NCI-H748 treated with DMSO at 0.1 percent for 48 hours (cell line): ENCODE measurements at regions not wholly inside any gene's neighbourhood (a gene's known extent, or its start where the extent isn't known, plus 50 kb on each side); places are given as distances from the start of the nearest gene placed in this dataset.
"Not testable (repeated sequence)": the region's sequence is repeated elsewhere in the genome, so short reads cannot be mapped to it uniquely, and the experiment has no call there.

ENCODE experiments used
- DNase-seq: peaks from one replicate; lab custom pipeline; 2025; lab: John Stamatoyannopoulos, UW

DNA sequence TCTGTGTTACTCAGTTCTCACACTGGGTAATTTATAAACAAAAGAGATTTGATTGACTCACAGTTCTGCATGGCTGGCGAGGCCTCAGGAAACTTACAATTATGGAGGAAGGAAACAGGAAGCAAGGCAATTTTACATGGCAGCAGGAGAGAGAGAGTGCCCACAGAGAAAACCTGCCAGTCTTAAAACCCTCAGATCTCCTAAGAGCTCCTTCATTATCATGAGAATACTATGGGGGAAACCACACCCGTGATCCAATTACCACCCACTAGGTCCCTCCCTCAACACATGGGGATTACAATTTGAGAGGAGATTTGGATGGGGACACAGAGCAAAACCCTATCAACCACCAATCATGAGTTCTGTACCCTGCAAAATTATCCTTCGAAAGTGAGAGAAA lies 1180.8 kb downstream of the JRKL start:
- no peak for DNase-seq

DNA sequence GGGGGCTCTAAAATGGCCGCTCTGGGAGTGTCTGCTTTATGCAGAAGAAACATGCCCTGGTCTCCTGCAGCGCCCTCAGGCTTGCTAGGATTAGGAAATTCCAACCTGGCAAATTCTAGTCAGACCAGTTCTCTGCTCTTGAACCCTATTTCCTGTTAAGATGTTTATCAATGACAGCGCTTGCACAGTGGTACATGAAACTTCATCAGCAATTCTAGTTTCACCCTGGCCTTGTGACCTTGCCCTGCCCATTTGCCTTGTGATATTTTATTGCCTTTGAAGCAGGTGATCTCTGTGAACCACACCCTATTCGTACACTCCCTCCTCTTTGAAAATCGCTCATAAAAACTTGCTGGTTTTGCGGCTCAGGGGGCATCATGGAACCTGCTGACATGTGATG lies 1184.0 kb downstream of the JRKL start:
- DNase-seq, result peak; percentile 78

DNA sequence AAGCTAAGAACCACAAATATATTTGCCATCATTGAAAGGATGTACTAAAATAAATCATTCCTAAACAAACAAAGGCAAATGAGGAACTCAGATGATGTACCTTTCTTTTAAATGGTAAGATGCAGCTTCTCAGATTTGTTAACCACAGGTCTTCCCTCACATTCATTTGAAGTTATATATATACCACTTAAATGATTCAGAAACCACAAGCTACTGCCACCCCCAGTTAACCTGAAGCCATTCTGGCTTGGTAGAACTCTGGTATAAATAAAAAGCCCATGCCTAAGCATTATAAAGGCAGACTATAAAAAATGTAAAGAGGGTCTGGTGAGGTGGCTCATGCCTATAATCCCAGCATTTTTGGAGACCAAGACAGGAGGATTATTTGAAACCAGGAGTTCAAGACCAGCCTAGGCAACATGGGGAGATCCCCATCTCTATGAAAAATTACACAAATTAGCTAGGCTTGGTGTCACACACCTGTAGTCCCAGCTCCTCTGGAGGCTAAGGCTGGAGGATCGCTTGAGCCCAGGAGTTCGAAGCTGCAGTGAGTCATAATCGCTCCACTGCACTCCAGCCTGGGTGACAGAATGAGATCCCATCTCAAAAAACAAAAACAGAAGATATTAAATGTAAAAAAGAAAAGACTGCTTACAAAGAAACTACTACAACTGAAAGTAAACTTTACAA lies 1185.3 kb downstream of the JRKL start:
- no peak for DNase-seq

DNA sequence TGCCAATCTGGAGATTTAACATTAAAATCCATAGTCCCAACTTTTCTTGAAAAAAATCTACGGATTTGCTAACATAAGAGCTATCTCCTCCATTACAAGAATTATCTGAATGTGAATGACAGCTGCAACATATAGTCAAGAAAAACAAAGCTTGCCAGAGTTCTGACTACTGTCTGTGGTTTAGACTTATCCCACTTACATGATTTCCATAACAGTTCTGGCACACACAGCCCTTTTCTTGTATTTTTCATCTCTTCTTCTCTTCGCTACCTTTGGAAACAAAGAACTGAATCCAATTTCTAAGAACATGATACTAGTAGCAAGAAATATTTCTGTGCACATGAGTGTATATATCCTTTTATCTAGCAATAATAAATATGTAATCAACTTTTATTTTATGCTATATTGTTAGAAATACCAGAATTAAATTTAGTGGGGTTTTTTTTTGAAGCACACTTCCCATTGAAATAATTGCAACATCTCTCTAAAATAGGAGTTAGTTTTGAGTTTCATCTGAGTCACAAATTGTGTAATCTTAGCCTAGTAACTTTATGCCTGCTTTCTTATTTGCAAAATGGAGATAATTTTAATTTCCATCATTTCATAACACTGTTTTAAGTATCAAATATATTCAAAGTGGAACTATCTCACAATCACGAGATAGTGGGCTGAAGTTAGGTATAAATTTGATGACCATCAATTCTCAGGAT lies 1217.6 kb downstream of the JRKL start:
- no peak for DNase-seq

DNA sequence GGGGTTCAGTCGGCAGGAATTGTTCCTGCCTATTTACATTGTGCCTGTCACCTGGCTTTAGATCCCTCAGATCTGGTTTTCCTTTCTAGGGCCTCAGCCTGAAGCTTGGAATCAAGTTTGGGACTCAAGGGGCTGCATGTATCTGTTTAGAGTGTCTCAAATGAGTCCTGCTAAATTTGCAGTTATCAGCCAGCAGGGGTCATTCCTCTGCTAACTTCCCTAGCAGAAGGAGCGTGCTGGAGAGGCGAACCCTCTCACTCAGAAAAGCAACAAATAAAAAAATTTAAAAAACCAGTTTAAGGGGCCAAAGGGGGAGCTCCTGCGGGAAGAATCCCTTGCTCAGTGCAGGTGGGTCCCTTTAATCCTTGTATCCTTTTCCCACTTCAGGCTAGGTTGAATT lies 1220.2 kb downstream of the JRKL start:
- no peak for DNase-seq

DNA sequence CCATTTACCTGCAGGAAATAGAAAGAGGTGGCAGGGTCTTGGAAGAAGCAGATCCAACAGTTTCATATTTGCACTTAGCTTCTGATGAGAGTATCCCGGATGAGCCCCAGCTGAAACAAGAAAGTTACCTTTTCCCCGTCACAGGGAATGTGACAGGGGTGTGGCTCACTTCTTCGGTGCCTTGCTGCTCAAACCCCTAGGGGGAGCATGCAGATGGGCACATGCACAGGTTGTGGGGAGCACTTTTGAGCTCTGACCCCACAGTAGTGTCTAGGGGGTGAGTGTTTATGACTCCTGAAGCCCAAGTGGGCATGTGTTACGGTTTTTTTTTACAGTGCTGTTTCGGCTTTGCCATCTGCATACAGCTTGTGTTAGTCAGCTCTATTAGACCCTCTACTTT lies 1221.0 kb downstream of the JRKL start:
- DNase-seq, result no peak

DNA sequence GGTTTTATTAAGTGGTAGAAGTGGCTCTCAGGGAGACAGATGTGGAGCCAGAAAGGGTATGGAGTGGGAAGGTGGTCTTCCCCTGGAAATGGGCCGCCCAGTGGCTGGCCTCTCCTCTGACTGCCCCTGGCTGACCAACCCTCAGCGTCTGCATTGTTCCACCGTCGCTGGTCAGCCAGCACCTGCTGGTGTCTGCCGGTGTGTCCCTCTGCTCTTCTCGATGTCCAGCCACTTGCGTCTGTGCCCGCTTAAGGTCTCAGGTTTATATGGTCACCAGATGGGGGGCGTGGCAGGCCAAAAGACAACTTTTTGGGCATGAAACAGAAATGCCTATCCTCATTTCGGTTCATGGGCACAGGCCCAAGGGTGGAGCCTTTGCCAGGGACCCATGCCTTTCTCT lies 1221.5 kb downstream of the JRKL start:
- no peak for DNase-seq

DNA sequence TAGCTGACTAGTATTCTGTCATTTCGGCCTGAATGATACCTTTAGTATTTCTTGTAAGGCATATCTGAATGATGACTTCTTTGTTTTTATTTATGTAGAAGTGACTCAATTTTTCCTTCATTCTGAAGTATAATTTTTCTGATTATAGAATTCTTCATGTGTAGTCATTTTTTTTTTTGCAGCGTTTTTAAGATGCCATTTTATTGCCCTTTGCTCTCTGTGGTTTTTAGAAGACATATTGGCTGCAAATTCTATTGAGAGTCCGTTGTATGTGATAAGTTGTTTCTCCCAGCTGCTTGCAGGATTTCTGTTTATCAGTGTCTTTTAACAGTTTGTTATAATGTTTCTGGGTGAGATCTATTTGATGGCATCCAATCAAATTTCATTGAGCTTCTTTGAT lies 1224.8 kb downstream of the JRKL start:
- DNase-seq, result no peak

DNA sequence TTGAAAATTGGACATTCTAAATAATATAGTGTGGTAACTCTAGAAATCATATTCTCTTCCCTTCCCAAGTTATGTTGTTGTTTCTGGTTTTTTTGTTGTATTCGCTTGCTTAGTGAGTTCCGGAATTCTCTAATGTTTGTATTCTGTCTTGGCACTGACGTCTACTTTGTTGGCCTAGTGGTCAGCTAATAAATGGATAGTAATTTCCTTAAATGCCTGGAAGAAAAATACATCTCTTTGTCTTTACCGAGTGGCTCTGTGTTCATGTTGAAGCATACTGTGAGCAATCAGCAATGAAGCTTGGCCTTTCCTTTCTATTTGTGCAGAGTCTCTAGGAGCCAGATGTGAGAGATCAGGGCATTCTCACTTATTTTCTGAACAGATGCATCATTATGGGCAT lies 1225.7 kb downstream of the JRKL start:
- no peak for DNase-seq

DNA sequence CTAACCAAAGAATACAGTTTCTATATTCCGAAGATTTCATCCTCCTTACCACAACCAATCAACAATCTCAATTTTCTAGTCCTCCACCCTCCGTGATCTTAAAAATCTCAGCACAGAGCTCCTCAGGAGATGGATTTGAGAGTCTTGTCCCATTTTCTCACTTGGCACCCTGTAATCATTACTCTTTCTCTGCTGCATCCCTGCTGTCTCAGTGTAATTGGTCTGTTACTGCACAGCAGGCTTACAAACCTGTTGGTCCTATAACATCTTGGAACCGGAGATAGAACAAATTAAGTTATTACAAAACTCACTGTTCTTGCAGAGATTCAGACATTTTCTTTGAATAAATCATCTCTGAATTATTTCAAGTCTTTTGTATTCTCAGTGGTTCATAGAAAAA lies 1227.2 kb downstream of the JRKL start:
- DNase-seq, result no peak

DNA sequence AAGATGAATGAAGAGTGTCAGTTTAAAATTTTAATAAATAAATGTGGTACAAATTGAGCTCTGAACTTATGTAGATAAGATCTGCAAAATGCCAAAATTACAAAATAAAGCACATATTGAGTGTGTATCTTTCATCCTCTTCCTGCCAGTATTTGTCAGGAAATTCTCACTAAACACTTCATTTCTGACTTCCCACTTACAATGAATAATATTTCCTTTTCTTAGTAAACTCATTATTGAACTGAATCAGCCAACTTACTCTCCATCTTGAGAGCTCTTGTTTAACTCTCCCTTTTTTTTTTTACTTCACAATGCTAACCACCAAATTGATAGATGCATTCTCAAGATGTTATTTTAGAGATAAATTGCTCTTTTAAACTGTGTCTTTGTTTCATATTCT lies 1230.2 kb downstream of the JRKL start:
- no peak for DNase-seq

DNA sequence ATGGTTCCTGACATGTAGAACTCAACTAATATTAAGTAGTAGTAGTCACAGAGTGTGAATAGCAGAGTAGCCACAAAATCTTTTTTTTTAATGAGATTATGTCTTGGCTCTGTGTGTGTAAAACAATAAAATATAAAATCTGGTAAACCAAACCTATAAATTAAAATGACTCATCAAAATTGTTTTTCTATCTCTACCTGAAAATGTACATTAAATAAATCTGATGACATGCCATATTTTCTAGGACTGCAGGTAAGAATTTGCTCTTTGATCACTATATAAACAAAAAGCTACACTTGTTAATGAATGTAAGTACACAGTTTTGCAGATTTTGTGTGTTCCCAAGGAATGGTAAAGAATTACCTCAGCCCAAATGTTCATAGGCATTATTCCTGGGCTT lies 1231.5 kb downstream of the JRKL start:
- DNase-seq, result no peak

DNA sequence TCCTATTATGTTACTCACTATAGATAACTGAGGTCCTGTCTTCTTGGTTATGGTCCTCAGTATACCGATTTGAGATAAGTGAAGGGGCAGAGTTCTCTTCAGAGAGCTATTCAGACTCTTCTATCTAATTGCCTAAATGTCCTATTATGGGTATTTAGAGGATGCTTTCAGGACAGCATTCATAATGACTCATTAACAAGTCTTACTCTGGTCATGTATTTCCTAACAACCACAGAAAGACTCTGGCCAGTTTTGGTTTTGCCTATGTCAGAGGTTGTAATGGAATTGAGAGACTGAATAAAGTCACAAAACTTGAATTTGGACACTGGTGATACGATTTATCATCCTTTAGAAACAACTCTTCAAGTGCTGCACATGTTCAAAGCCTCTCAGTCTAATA lies 1233.0 kb downstream of the JRKL start:
- DNase-seq, result no peak

DNA sequence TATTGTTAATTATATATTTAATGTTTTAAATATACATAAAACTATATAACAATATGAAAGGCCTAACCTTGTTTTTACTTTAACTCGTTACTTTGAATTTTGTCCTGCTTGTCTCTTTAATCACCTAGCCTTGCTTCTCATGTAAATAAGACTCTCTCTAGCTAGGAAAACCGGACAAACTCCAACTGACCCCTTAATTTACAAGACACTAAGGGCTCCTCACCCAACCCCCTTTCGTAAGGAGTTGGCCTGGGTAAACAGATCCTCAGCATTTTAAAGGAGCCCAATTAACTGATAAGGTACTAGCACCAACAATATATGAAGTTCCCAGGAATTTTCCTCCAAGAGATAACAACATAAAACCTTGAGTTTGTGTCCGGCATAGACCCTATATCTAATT lies 1246.9 kb downstream of the JRKL start:
- DNase-seq, result not testable (repeated sequence)

DNA sequence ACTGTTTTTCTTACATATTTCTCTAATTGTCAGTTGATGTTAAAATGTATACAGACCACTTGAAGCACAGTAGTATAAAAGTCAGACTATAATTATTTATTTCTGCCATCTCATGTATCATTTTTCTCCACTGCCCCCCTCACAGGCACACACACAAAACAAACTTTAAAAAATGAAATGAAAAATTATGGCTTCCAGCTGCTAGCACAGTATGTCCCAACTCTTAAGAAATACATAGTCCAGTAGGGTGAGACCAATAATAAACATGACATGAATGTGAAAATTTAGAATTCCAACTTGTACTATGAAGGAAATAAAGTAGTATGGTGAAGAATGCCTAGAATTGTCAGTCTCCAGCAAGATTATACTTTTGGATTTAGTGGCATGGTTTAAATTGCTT lies 1247.9 kb downstream of the JRKL start:
- no peak for DNase-seq

DNA sequence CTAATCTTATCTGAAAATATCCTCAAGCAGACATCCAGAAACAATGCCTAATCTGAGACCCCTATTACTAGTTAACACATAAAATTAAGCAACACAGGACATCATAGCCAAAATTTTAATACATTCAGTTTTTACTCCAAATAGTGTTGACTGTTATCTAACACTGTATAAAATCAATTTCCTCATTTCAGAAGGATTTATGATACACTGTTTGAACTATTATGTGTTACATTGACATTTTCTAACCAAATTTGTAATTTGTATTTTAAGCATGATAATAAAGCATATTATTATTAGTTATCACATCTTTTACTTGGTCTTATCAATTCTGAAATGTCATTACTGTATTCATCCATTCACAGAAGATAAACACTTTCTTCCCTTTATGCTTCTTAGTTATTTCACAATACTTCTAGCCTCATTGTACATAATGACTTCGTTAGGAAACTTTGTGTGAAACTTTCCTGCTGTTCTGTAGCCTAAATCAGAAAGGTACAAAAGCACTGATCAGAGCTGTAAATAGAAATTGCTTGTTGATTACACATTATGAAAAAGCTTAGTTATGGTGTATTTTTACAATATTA lies 1248.9 kb downstream of the JRKL start:
- no peak for DNase-seq

DNA sequence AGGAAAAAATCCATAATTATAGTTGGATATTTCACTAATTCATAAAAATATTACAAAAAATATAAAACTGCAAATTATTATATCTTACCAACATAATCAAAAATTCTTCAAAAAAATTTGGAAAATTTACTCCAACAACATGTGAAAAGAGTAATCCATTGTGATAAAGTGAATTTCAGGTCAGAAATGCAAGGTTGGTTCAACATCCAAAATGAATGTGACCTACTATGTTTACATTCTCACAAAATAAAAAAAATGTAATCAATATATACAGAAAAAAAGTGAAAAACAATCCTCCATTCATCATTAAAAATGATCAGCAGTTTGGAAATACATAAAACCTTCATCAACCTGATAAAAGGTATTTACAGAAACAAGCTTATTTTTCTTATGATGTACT lies 1252.2 kb downstream of the JRKL start:
- DNase-seq, result no peak

DNA sequence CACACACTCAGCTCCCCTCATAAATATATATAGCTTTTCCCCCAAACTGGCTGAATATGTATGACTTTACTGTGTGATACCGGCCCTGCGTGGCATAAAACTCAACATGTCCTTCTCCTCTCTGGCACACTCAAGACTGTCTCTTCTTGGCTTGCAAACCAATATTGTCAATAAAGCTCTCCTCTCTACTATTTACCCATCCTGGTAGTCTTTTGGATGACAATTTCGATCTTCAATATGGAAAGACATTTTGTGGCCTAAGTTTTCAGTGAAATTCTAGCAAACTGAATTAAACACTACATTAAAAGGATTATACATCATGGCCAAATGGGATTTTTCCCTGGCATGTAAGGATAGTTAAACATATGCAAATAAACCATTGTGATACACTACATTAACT lies 1255.9 kb downstream of the JRKL start:
- no peak for DNase-seq

DNA sequence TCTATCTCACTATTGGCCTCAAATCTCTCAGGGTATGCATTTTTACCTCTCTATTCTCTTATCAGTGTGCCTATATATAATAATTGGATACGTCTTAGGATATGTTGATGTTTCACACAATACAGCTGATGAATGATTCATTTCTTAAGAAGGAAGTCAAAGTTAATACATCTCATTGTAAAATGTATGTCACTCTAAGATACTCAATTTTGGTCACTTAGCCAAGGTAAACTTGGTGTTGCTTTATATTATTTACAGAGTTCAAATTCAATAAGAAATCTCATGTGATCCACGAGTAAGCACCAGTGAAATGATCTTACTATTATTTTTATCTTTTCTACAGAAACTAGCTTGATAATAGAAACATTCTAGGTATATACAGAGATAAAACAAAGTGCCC lies 1266.5 kb downstream of the JRKL start:
- DNase-seq, result no peak

DNA sequence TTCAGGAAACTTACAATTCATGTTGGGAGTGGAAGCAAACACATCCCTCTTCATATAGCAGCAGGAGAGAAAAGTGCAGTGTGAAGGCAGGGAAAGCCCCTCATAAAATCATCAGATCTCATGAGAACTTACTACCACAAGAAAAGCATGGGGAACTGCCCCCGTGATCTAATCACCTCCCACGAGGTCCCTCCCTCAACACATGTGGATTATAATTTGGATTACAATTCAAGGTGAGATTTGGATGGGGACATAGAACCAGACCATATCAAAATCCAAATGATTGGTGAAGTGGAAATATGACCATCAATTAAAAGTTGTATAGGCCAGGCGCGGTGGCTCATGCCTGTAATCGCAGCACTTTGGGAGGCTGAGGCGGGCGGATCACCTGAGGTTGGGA lies 1268.0 kb downstream of the JRKL start:
- no peak for DNase-seq

DNA sequence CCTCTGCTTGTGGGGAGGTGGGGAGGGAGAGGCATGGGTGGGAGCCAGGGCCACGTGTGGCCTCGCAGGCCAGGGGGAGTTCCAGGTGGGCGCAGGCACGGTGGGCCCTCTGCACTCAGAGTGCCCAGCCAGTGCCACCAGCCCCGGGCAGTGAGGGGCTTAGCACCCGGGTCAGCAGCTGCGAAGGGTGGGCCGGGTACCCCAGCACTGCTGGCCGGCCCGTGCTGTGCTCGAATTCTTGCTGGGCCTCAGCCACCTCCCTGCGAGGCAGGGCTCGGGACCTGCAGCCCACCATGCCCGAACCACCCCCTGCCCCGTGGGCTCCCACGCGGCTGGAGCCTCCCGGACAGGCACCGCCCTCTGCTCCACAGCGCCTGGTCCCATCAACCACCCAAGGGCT lies 1277.2 kb downstream of the JRKL start:
- DNase-seq, result no peak

DNA sequence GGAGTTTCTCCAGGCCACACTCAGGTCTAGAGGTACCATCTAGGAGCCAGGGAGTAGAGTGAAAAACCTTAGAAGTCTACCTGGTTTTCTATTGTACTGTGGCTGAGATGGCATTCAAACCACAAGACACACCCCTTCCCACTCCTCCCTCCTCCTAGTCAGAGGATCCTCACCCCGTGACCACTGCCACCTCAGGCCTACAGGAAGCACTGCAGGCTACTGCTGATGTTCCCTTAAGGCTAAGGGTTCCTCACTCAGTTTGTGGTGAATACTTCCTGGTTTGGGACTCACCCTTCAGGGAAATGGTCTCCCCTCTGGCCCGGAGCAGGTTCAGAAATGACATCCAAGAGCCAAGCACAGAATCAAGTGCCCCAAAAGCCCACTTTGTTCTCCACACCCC lies 1293.9 kb downstream of the JRKL start:
- no peak for DNase-seq
